MV-4-11 (cell line): ENCODE measurements at regions not wholly inside any gene's neighbourhood (a gene's known extent, or its start where the extent isn't known, plus 50 kb on each side); places are given as distances from the start of the nearest gene placed in this dataset.

Experiments used
- DNase-seq: peaks from one replicate; lab custom pipeline; 2025; lab: John Stamatoyannopoulos, UW

- DNase-seq, result no peak
Observed at GRCh38 chr2:122412360-122412759, 656.9 kb downstream of the TSN start.

GRCh38 chr2:122414902-122415301 lies 659.5 kb downstream of the TSN start:
- DNase-seq, result no peak

- no peak for DNase-seq
Observed at GRCh38 chr2:122417114-122417513, 661.7 kb downstream of the TSN start.

DNA sequence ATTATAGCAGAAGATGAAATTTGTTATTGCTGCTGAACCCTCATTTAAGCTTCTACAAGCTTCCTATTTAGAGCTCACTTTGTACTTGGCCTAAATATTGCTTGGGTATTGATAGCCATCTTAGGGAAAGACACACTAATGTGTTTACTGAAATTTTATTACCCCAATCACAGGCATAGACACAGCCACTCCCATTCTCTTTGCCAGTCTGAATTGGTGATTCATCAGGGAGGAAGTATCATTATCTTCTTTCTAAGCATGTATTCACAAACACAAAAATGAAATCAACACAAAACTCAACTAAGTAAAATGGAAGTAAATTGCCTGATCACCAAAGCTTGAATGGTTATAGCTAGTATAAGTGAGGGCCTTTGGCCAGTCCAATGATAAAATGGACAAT lies 666.3 kb downstream of the TSN start:
- DNase-seq, result no peak

DNA sequence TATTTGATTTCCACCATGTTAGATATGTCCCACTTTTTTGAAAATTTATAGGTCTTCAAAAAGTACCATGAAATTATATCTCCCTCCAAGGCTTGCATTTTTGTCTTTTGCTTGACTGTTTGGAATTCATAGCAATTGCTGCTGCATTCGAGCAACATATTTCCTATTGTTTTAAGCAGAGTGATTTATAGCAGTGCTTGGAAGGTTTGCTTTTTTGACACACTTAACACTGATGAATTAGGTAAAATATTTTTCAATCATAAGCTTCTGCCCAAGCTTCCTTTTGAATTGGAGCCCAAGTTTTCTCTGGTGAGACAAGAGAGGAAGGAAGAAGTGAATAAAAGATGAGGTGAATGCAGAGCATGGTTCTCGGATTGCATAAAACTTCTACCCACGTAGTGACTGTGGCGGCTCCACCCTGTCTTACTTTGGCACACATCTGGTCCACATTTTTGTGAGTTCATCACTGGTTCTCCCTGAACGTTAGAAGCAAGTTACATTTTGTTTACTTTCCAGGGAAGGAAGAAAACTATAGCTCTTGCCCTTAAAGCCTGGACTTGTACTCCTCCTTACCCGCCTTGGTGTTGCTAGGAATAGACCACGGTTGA lies 667.0 kb downstream of the TSN start:
- DNase-seq, result no peak

DNA sequence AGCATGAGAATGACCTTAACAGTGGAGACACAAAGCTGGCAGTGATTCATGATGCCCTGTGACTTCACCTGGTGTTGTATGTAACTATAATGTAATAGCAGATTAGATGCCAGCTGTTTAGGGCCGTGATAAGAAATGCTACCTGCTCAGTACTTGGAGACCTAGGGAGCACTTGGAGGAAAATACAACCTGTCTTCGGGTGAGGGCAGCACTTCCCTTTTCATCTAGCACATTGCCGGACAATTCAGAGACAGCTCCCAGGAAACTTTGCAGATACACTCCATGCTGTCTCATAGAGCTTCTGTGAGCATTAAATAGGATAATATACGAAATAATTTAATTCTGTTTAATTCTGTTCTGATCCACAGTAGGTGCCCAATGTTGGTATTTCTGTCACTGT lies 668.5 kb downstream of the TSN start:
- no peak for DNase-seq

DNA sequence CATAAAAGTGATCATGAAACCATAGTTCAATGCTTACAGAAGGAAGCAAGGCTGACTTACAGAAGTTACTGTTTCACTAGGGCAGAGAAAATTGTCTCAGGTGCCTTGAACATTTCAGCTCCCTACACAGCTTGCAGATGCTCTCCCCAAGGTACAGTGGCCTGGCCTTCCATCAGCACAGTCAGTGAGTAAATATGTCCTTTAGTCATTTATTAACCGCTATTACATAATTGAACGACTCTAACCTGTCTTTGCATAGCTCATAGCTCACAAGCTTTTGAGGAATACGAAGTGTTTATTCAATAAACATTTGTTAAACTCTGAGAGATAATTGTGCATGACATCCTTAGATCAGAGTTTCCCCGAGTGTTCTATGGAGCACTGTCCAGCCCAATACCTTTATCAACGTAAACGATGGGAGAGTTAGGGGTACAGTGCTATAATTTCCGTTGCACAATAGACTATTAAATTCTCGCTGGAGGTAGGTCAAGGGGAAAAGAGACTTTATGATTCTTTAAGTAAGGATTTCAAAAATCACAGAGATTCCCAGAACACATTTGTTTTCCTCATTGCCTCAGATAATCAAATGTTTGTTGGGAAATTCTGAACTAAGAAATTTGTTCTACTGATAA lies 677.8 kb downstream of the TSN start:
- DNase-seq, result no peak

GRCh38 chr2:122445003-122445402 lies 689.6 kb downstream of the TSN start:
- no peak for DNase-seq

DNA sequence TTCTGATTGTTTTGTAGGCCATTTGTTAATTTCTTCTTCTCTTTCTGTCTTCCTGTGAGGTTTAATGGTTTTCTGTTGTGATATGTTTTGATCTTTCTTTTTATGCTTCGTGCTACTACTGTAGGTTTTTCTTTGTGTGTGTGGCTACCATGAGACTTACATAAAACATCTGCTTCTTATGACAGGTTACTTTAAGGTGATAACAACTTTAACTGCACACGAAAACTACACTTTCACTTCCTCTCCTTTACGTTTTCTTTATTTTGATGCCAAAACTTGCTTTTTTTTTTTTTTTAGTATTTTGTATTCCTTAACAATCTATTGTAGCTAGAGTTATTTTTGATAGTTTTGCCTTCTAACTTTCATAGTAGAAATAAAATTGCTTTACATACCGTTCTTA lies 691.3 kb downstream of the TSN start:
- DNase-seq, result no peak

GRCh38 chr2:122447237-122447636 lies 691.8 kb downstream of the TSN start:
- no peak for DNase-seq

DNA sequence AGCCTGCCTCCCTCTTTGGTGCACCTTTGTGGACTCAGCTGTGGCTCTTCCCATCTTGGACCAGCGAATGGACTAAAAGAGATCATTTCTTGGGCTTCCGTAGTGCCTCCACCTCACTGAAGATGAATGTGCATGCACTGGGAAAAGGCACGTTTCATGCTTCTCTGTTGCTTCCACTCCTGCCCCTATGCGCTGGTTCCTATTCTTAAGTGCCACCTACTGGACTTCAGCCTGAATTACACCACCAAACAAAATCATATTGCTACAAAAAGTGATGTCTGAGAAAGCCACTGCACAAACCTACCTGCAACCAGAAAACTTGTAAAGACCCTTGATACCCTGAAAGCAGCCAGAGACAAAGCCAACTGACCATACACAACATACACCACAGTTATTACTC lies 695.6 kb downstream of the TSN start:
- peak; percentile 16 for DNase-seq

GRCh38 chr2:122451697-122452096 lies 696.2 kb downstream of the TSN start:
- no peak for DNase-seq

DNA sequence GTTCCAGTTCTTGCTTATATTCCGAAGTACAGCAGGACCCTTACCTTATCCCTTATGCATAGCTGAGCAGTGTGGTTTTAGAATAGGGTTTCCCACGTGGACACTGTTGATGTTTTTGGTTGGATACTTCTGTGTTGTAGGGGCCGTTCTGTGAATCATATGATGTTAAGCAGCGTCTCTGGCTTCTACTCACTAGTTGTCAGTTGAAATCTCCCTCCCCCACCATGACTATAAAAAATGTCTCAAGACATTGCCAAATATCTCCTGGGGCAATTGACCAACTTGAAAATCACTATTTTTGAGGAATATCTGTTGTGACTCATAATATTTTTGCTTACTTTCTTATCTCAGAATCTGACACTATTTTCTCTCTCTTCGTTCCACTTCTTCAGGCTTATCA lies 713.7 kb downstream of the TSN start:
- DNase-seq, result no peak

DNA sequence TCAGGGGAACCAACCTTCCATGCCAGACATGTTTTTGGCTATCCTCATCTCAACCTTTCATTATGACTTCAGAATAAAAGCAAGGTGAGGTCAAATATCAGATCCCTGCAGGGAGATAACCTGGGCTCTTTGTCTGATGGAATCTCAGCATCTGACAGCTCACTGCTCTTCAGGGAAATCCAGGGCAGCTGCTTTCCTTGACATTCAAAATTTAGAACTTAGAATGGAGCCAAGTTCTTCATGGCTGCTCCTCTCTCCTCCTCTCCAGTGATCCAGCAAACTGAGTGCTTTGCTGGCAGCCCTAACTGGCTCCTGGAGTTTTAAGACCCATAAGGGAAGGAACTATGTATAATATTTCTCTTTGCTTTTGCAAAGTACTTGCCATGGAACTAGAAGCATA lies 716.3 kb downstream of the TSN start:
- no peak for DNase-seq

- no peak for DNase-seq
Observed at GRCh38 chr2:122478117-122478516, 722.7 kb downstream of the TSN start.

- no peak for DNase-seq
Observed at GRCh38 chr2:122478771-122479170, 723.3 kb downstream of the TSN start.

DNA sequence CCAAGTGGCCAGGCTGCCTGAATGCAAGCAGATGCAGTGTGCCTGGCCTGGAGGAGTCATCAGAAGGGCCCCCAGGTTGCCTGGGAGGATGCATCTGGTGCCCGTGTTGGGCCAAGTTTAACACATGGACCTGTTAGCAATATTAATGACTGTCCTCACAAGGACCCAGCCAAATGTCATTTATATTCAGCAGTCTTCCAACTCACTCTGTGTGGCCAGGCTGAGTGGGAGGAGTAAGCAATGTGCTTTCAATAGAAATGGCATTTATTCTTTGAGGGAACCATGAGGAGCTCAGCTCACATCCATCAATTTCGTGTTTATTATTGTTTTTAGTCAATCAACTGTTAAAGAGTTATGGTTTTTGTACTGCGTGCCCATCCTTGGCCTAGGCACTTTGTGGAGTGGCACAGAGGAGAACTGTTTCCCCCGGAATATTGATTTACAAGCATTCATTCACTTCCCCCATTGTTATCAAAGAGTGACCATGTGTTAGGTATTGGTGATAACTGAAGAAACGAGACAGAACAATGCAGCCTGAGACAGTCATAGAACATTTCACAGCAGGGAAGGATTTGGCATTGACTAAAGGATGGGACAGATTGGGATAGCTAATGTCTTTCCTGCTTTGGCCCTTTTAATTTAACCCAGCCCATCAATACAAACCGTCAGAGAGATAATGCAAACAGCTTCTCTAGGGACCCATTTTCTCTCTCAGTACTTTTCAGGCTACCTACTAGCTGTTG lies 725.2 kb downstream of the TSN start:
- no peak for DNase-seq

GRCh38 chr2:122481244-122481622 lies 725.8 kb downstream of the TSN start:
- no peak for DNase-seq

GRCh38 chr2:122481717-122482116 lies 726.3 kb downstream of the TSN start:
- DNase-seq, result no peak

- no peak for DNase-seq
Observed at GRCh38 chr2:122486086-122486485, 730.6 kb downstream of the TSN start.

GRCh38 chr2:122486705-122487415 lies 731.4 kb downstream of the TSN start:
- no peak for DNase-seq

GRCh38 chr2:122491011-122491410 lies 735.6 kb downstream of the TSN start:
- DNase-seq, result no peak
